GM18498 (cell line): ENCODE measurements at regions not wholly inside any gene's neighbourhood (a gene's known extent, or its start where the extent isn't known, plus 50 kb on each side); places are given as distances from the start of the nearest gene placed in this dataset.

Experiments used
- ATAC-seq: cut with Tn5 transposase; IDR thresholded peaks from one replicate; pipeline ENCODE4 v1.9.1; 2021; ENCODE audit warnings: mild to moderate bottlenecking, moderate library complexity; ENCODE audit not compliant: unreplicated experiment

GRCh38 chr13:111472559-111473460 lies 152.4 kb downstream of the TEX29 start:
- ATAC-seq = no peak

DNA sequence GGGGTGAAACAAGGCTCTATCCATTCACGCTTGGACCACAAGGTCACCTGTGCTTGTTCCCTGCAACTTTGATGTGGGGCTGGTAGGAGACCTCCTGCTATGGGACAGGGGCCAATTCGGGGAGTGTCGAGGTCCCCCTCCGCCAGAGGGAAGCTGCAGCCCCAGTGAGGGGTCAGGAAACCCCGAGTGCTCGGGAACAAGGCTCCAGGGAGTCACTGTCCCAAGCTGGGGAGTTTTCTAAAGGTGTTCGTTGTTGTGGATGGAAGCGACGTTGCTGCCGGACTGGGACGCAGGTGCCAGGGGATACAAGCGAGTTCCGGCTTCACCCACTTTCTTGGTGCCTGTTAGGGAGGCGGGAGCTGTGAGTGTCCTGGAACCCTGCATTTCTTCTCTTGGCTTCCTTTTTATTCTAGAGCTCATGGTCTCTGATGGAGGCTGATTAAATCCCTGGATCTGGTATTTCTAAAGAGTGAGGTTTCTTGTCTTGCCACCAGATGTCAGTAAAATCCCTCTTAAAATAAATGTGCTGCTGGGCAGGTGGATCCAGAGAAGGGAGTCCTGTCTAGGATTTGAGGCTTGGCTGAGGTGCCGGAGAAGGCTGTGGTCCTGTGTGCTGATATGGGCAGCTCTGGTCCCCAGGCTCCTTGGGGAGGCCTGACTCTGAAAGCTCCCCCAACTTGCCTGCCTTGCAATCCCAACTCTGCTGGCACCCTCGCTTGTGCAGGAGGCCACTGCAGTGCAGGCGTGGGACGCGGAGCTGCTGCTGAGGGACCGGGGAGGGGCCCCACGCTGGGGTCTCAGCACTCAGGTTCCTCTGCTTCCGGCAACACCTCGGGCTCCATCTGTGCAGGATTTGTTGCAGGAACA lies 153.9 kb downstream of the TEX29 start:
- ATAC-seq = no peak

GRCh38 chr13:111475488-111475887 lies 155.0 kb downstream of the TEX29 start:
- no peak for ATAC-seq

- ATAC-seq = no peak
Measured at GRCh38 chr13:111476197-111476596, 155.8 kb downstream of the TEX29 start.

DNA sequence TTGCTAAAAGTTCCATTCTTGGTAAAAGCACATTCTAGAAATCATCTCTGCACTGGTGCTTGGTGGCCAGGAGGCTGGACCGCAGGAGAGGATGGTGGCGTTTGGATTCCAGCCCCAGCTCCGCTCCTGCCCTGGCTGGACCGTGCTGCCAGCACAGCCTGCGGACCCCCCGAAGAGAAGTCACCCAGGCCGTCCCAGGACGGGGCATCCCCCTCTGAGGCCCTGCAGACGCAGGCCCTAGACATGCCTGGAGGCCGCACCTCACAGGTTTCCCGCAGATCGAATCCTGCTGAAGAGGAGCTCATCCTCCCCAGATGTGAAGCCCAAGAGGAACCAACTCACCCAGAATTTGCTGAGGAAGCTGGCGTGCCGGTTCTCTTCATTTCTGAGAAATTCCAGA lies 159.0 kb downstream of the TEX29 start:
- ATAC-seq = no peak

GRCh38 chr13:111480503-111480902 lies 160.1 kb downstream of the TEX29 start:
- no peak for ATAC-seq

DNA sequence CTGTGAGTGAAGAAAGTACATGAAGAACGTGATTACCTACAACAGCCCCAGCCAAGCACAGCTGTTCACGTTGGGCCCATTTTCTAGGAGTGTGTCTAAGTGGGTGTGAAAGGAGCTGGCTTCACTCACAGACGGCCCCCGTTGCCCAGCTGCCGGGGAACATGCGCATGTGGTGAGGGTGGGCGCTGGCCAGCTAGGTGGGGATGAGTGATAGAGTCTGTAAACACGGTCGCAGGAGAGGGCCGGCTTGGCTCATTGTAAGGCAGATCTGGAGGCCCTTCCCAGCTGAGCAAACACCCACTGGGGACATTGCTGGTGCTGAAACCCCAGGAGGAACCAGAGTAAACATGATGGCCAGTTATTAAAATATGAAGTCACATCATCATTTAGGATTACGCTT lies 160.5 kb downstream of the TEX29 start:
- no peak for ATAC-seq

DNA sequence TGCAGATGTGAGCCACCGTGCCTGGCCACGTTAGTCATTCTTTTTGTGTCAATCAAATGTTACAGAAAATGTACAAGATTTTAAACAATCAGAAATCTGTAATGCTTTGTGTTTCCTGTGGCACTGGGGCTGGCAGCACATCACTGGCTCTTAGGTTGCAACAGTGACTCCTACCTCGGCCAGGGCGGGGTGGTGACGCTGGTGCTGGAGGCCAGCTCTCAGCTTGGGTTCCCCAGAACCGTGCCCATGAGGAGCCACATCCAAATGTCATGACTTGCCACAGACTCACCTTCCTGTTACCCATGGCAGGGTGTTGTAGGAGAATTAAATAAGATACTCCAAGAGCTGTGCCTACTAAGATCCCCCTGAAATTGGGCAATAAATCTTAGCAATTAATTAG lies 161.7 kb downstream of the TEX29 start:
- no peak for ATAC-seq

GRCh38 chr13:111482806-111483620 lies 162.6 kb downstream of the TEX29 start:
- no peak for ATAC-seq

- ATAC-seq = no peak
Measured at GRCh38 chr13:111483621-111483987, 163.2 kb downstream of the TEX29 start.

- ATAC-seq = no peak
Measured at GRCh38 chr13:111484141-111484925, 163.9 kb downstream of the TEX29 start.

- ATAC-seq = no peak
Measured at GRCh38 chr13:111484959-111485358, 164.5 kb downstream of the TEX29 start.

- no peak for ATAC-seq
Measured at GRCh38 chr13:111485491-111486250, 165.2 kb downstream of the TEX29 start.

DNA sequence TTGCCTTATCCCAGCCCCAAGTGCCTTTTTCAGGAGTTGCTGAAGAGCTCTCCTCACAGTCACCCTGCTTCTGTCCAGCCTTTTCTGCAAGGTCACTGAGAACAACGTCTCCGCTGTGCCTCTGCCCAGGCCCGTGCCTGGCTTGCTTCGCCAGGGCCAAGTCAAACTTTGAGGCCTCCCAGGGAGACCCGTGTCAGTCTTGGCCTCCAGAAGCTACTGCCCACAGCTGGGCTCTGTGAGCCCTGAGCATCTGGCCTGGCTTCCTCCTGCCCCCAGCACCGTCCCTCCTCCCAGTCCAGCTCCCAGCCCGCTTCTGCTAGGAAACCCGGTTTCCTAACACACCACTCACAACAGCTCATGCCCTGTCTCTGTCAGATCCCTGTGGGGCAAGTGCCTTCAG lies 165.9 kb downstream of the TEX29 start:
- ATAC-seq = no peak

- no peak for ATAC-seq
Measured at GRCh38 chr13:111486801-111487200, 166.4 kb downstream of the TEX29 start.

DNA sequence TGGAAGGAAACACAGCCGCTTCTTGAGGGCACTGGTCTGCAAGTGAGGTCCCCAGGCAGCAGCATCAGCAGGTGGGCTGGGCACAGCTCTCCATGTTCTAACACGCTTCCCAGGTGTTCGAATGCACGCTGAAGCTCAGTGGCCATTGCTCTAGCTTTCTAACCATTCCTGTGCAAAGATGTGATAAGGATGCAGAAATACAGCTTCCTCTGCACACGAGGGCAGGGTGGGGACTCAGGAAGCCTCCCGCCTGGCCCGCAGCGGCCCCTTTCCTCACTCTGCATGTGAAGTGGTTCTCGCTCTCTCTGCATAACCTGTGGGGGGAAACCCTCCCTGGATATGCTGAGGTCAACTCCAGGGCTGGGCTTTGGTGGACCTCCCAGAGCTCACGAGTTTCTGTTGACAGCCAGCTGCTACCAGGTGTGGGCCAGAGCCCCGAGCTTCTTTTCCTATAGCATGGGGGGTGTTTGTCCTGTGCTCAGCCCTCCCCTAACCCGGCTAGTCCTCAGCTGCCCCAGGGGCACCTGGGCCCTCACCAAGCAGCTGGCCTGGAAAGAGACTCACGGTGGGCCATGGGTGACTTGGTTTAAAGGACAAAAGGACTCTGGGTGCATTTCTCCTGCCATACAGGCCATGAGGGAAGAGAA lies 168.2 kb downstream of the TEX29 start:
- no peak for ATAC-seq

GRCh38 chr13:111489301-111489700 lies 168.9 kb downstream of the TEX29 start:
- no peak for ATAC-seq

GRCh38 chr13:111490611-111491010 lies 170.2 kb downstream of the TEX29 start:
- ATAC-seq = no peak

GRCh38 chr13:111491021-111491420 lies 170.6 kb downstream of the TEX29 start:
- ATAC-seq = no peak
